ENCODE measurements at regions not wholly inside any gene's neighbourhood (a gene's known extent, or its start where the extent isn't known, plus 50 kb on each side); places are given as distances from the start of the nearest gene placed in this dataset.

GRCh38 chr22:48841881-48842582, 985.6 kb downstream of the BRD1 start:
- H3K4me1 ChIP-seq (ENCODE audit: insufficient read depth, low read length, poor library complexity, severe bottlenecking): no peaks in the 10 kb centered on the region

DNA sequence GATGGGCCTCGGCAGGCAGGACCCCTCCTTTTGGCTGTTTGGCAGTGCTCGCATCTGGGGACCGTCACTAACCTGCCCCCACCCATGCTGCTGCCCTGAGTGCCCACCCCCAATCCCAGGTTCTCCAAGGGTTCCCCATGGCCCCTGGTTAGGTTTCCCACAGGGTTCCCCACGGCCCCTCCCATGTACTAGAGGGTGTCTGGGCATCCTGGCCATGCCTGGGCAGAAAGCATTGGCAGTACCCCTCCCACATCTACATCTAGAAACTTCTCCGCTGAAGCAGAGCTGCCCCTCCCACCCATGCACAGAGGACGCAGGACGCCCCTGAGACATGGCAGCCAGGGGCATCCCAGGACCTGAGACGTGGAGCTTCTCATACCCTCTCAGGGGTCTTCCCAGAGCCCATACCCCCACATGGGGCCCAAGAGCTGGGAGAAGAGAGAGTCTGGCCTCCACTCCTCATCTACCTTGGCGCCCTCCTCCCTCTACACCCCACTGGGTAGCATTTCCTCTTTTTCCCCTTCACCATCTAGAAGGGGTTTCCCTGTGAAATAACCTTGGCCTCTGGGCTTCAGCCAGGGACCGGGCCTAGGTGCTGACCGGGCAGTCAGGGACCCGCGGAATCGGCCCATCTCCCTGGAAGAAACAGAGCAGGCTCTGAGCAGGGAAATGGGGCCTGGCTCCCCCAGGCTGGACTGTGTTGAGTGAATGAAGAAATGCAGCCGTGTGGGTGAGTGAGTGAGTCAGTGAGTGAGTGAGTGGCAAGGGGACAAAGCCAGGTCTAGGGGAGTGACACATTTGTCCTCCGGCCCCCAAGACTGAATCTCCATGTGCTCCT, 987.3 kb downstream of the BRD1 start:
- no peak overlapping the region for H2AFZ ChIP-seq (ENCODE audit: low read length)
- no peaks in the 10 kb centered on the region for H3K27me3 ChIP-seq (ENCODE audit: insufficient read depth, low read length, poor library complexity, severe bottlenecking)
- H3K9me3 ChIP-seq (ENCODE audit: insufficient read depth, low read depth, low read length): peaks cover 11% of the 10 kb centered on the region; the same call in 1 of the 2 replicates
- no peaks in the 10 kb centered on the region for H3K4me1 ChIP-seq (ENCODE audit: insufficient read depth, low read length, poor library complexity, severe bottlenecking)
- TF ChIP-seq EZH2phosphoT487 (IDR thresholded peaks at IDR 0.05; ENCODE audit: borderline replicate concordance): no peak
- TF ChIP-seq, protein P1, sequence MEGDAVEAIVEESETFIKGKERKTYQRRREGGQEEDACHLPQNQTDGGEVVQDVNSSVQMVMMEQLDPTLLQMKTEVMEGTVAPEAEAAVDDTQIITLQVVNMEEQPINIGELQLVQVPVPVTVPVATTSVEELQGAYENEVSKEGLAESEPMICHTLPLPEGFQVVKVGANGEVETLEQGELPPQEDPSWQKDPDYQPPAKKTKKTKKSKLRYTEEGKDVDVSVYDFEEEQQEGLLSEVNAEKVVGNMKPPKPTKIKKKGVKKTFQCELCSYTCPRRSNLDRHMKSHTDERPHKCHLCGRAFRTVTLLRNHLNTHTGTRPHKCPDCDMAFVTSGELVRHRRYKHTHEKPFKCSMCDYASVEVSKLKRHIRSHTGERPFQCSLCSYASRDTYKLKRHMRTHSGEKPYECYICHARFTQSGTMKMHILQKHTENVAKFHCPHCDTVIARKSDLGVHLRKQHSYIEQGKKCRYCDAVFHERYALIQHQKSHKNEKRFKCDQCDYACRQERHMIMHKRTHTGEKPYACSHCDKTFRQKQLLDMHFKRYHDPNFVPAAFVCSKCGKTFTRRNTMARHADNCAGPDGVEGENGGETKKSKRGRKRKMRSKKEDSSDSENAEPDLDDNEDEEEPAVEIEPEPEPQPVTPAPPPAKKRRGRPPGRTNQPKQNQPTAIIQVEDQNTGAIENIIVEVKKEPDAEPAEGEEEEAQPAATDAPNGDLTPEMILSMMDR (conservative IDR thresholded peaks at IDR 0.05; ENCODE audit: low read length): no peak
- no peak overlapping the region for H3K4me3 ChIP-seq (ENCODE audit: low read length, poor library complexity, severe bottlenecking)
- H3K36me3 ChIP-seq (ENCODE audit: insufficient read depth, low read length): no peaks in the 10 kb centered on the region
- H3K4me2 ChIP-seq (ENCODE audit: low read depth, low read length, poor library complexity, severe bottlenecking): no peak overlapping the region
- H3K79me2 ChIP-seq (ENCODE audit: insufficient read depth, low read length): no peaks in the 10 kb centered on the region
- no peaks in the 10 kb centered on the region for H4K20me1 ChIP-seq (ENCODE audit: insufficient read depth, low read length, poor library complexity, severe bottlenecking)
- H3K9me2 ChIP-seq (replicated peaks; ENCODE audit: low read depth, low read length): no peaks in the 10 kb centered on the region
- no peaks in the 10 kb centered on the region for H3F3A ChIP-seq (ENCODE audit: low read depth)
- no peak overlapping the region for H3K9ac ChIP-seq (ENCODE audit: low read depth, low read length, poor library complexity, severe bottlenecking)

More at GRCh38 chr22:48841881-48842582, 985.6 kb downstream of the BRD1 start:
- Histone ChIP-seq H3K4me2 (ENCODE audit: low read depth, low read length, poor library complexity, severe bottlenecking) (no peak overlapping the region), H3F3A (ENCODE audit: low read depth) (no peaks in the 10 kb centered on the region), H3K27me3 (ENCODE audit: insufficient read depth, low read length, poor library complexity, severe bottlenecking) (no peaks in the 10 kb centered on the region), H3K79me2 (ENCODE audit: insufficient read depth, low read length) (no peaks in the 10 kb centered on the region), H2AFZ (ENCODE audit: low read length) (no peak overlapping the region), H3K9me3 (ENCODE audit: insufficient read depth, low read depth, low read length) (peaks cover 11% of the 10 kb centered on the region; the same call in 1 of the 2 replicates), H3K36me3 (ENCODE audit: insufficient read depth, low read length) (no peaks in the 10 kb centered on the region), H3K4me3 (ENCODE audit: low read length, poor library complexity, severe bottlenecking) (no peak overlapping the region), H4K20me1 (ENCODE audit: insufficient read depth, low read length, poor library complexity, severe bottlenecking) (no peaks in the 10 kb centered on the region), H3K9me2 (replicated peaks; ENCODE audit: low read depth, low read length) (no peaks in the 10 kb centered on the region), H3K9ac (ENCODE audit: low read depth, low read length, poor library complexity, severe bottlenecking) (no peak overlapping the region)
- TF ChIP-seq, protein P1 (conservative IDR thresholded peaks at IDR 0.05; ENCODE audit: low read length): no peak
- no peak for TF ChIP-seq EZH2phosphoT487 (IDR thresholded peaks at IDR 0.05; ENCODE audit: borderline replicate concordance)

DNA sequence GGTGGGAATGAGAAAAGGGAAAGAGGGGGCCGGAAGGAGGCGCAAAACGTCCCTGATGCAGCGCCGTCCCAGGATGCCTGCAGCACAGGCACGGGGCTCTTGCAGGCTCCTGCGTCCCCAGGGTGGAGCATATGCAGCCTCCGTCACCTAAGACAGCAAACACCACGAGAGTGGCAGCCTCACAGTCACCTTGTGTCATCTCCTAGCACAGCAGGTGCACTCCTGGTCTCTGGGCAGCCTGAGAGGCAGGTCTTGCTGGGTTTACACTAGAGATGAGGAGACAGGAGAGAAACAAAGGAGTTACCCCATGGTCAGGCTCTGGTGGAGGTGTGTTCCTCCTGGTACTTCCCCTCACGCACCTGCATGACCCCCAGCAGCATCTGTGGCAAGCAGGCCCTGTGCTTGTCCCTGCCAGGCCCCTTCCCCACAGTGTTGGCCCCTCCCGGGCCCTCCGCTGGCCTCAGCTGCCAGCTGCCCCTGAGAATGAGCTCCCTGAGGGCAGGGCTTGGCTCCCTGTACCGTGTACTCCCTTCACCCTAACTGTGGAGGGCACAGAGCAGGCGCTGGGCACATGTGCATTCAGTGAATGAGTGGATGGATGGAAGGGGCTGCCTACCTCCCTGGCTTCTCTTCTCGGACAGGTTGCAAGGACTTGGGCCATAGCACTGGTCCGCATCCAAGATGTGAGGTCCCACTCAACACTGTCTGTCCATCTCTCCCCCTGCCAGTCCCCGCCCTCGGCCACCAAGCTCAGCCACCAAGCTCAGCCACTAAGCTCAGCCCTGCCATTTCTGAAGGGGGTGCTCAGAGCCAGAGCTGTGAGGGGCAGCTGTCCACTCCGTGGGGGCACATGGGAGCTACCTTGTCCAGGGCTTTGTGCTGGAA, 988.6 kb downstream of the BRD1 start:
- Histone ChIP-seq H3K4me1 (ENCODE audit: insufficient read depth, low read length, poor library complexity, severe bottlenecking) (no peaks in the 10 kb centered on the region), H4K20me1 (ENCODE audit: insufficient read depth, low read length, poor library complexity, severe bottlenecking) (no peaks in the 10 kb centered on the region), H3K27me3 (ENCODE audit: insufficient read depth, low read length, poor library complexity, severe bottlenecking) (no peaks in the 10 kb centered on the region), H3K79me2 (ENCODE audit: insufficient read depth, low read length) (no peaks in the 10 kb centered on the region), H3K9ac (ENCODE audit: low read depth, low read length, poor library complexity, severe bottlenecking) (no peak overlapping the region), H3K36me3 (ENCODE audit: insufficient read depth, low read length) (no peaks in the 10 kb centered on the region), H2AFZ (ENCODE audit: low read length) (no peak overlapping the region), H3F3A (ENCODE audit: low read depth) (no peaks in the 10 kb centered on the region), H3K9me2 (replicated peaks; ENCODE audit: low read depth, low read length) (no peaks in the 10 kb centered on the region), H3K4me3 (ENCODE audit: low read length, poor library complexity, severe bottlenecking) (no peak overlapping the region), H3K4me2 (ENCODE audit: low read depth, low read length, poor library complexity, severe bottlenecking) (no peak overlapping the region), H3K9me3 (ENCODE audit: insufficient read depth, low read depth, low read length) (peaks cover 11% of the 10 kb centered on the region; the same call in 1 of the 2 replicates)
- no peak for TF ChIP-seq EZH2phosphoT487 (IDR thresholded peaks at IDR 0.05; ENCODE audit: borderline replicate concordance)
- TF ChIP-seq, protein P1 (conservative IDR thresholded peaks at IDR 0.05; ENCODE audit: low read length): no peak
